ENCODE measurements at regions not wholly inside any gene's neighbourhood (a gene's known extent, or its start where the extent isn't known, plus 50 kb on each side); places are given as distances from the start of the nearest gene placed in this dataset.
"Not testable (repeated sequence)": the region's sequence is repeated elsewhere in the genome, so short reads cannot be mapped to it uniquely, and the experiment has no call there.

- Mint-ChIP-seq H3K27ac (no peak overlapping the region), H3K4me1 (no peaks in the 10 kb centered on the region)
- TF ChIP-seq CTCF (IDR thresholded peaks at IDR 0.05), result no peak
Measured at GRCh38 chrX:56029188-56029587, 203.0 kb upstream of the KLF8 start.

DNA sequence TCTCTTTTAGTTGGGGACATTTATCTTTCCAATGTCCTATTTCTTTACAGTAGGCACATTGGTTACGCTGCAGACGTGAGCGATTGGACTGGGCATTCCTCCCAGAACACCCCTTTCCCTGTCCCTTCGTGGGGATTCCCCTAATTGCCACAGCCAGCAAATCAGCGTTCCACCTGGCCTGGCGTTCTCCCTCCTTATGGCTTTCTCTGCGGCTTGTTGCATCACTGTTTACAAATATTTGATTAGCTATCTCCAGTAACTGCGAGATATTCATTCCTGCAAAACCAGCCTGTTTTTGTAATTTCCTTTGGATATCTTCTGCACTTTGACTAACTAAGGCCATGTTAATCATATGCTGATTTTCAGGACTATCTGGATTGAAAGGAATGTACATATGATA lies 202.5 kb upstream of the KLF8 start:
- Mint-ChIP-seq H3K27ac (no peak overlapping the region), H3K27me3 (ENCODE audit: low read depth, poor library complexity) (no peaks in the 10 kb centered on the region), H3K9me3 (peaks cover 57% of the 10 kb centered on the region), H3K4me3 (no peak overlapping the region), H3K36me3 (ENCODE audit: low read depth) (no peaks in the 10 kb centered on the region), H3K4me1 (no peaks in the 10 kb centered on the region)
- no peak for TF ChIP-seq CTCF (IDR thresholded peaks at IDR 0.05)
- no peak for DNase-seq

More at GRCh38 chrX:56029188-56029587, 203.0 kb upstream of the KLF8 start:
- Mint-ChIP-seq H3K27me3 (ENCODE audit: low read depth, poor library complexity) (no peaks in the 10 kb centered on the region), H3K4me3 (no peak overlapping the region), H3K9me3 (peaks cover 58% of the 10 kb centered on the region), H3K36me3 (ENCODE audit: low read depth) (no peaks in the 10 kb centered on the region)
- DNase-seq, result no peak

- Mint-ChIP-seq H3K27ac (no peak overlapping the region), H3K36me3 (ENCODE audit: low read depth) (no peaks in the 10 kb centered on the region), H3K4me1 (no peaks in the 10 kb centered on the region), H3K27me3 (ENCODE audit: low read depth, poor library complexity) (no peaks in the 10 kb centered on the region), H3K4me3 (no peak overlapping the region), H3K9me3 (peaks cover 58% of the 10 kb centered on the region)
- DNase-seq, result no peak
- no peak for TF ChIP-seq CTCF (IDR thresholded peaks at IDR 0.05)
Measured at GRCh38 chrX:56031409-56031808, 200.7 kb upstream of the KLF8 start.

GRCh38 chrX:56033495-56034180 lies 198.5 kb upstream of the KLF8 start:
- Mint-ChIP-seq H3K27ac (no peak overlapping the region), H3K4me1 (no peaks in the 10 kb centered on the region), H3K4me3 (no peak overlapping the region), H3K27me3 (ENCODE audit: low read depth, poor library complexity) (no peaks in the 10 kb centered on the region), H3K9me3 (peaks cover 70% of the 10 kb centered on the region), H3K36me3 (ENCODE audit: low read depth) (no peaks in the 10 kb centered on the region)
- no peak for TF ChIP-seq CTCF (IDR thresholded peaks at IDR 0.05)
- no peak for DNase-seq

DNA sequence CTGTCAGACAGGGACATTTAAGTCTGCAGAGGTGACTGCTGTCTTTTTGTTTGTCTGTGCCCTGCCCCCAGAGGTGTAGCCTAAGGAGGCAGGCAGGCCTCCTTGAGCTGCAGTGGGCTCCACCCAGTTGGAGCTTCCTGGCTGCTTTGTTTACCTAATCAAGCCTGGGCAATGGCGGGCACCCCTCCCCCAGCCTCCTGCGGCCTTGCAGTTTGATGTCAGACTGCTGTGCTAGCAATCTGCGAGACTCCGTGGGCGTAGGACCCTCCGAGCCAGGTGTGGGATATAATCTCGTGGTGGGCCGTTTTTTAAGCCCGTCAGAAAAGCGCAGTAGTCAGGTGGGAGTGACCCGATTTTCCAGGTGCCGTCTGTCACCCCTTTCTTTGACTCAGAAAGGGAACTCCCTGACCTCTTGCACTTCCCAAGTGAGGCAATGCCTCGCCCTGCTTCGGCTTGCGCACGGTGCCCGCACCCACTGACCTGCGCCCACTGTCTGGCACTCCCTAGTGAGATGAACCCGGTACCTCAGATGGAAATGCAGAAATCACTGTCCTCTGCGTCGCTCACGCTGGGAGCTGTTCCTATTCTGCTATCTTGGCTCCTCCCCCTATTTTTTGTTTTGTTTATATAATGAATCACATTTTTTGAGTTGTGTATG lies 179.4 kb upstream of the KLF8 start:
- not testable (repeated sequence) for H3K36me3 Mint-ChIP-seq (ENCODE audit: low read depth); H3K27ac Mint-ChIP-seq; H3K4me3 Mint-ChIP-seq; DNase-seq; H3K27me3 Mint-ChIP-seq (ENCODE audit: low read depth, poor library complexity); H3K4me1 Mint-ChIP-seq
- H3K9me3 Mint-ChIP-seq, result peaks cover 76% of the 10 kb centered on the region

DNA sequence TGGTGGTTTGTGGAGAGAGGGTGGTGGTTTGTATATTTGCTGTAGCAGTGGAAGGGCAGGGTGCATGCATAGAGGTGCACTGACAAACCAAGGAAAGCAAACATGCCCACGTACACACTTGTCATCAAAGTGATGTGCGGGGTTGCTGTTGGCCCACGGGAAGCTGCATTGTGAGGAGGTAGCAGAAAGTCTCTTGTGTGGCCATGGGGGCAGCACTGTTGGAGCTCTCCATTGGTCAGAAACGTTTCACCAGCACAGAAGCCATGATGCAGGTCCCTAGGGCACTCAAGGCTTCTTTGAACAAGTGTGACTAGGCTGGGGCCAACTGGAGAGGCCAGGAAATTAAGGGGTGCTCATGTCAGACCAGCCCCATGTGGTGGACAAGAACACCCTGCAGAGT lies 174.8 kb upstream of the KLF8 start:
- Mint-ChIP-seq H3K4me1 (no peaks in the 10 kb centered on the region), H3K36me3 (ENCODE audit: low read depth) (peaks cover 19% of the 10 kb centered on the region), H3K27me3 (ENCODE audit: low read depth, poor library complexity) (peaks cover 4% of the 10 kb centered on the region), H3K9me3 (peaks cover 83% of the 10 kb centered on the region), H3K27ac (no peak overlapping the region), H3K4me3 (no peak overlapping the region)
- no peak for TF ChIP-seq CTCF (IDR thresholded peaks at IDR 0.05)
- DNase-seq, result no peak

Data from nephron progenitor cell (in vitro differentiated cells).